ENCODE measurements at regions not wholly inside any gene's neighbourhood (a gene's known extent, or its start where the extent isn't known, plus 50 kb on each side); places are given as distances from the start of the nearest gene placed in this dataset.

- TF ChIP-seq, protein P1, sequence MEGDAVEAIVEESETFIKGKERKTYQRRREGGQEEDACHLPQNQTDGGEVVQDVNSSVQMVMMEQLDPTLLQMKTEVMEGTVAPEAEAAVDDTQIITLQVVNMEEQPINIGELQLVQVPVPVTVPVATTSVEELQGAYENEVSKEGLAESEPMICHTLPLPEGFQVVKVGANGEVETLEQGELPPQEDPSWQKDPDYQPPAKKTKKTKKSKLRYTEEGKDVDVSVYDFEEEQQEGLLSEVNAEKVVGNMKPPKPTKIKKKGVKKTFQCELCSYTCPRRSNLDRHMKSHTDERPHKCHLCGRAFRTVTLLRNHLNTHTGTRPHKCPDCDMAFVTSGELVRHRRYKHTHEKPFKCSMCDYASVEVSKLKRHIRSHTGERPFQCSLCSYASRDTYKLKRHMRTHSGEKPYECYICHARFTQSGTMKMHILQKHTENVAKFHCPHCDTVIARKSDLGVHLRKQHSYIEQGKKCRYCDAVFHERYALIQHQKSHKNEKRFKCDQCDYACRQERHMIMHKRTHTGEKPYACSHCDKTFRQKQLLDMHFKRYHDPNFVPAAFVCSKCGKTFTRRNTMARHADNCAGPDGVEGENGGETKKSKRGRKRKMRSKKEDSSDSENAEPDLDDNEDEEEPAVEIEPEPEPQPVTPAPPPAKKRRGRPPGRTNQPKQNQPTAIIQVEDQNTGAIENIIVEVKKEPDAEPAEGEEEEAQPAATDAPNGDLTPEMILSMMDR (IDR thresholded peaks at IDR 0.05) = no peak
- H3K9me3 Mint-ChIP-seq = peaks cover 2% of the 10 kb centered on the region
These were observed 168.5 kb downstream of the NFKBIZ start for GRCh38 chr3:102017784-102018183.

DNA sequence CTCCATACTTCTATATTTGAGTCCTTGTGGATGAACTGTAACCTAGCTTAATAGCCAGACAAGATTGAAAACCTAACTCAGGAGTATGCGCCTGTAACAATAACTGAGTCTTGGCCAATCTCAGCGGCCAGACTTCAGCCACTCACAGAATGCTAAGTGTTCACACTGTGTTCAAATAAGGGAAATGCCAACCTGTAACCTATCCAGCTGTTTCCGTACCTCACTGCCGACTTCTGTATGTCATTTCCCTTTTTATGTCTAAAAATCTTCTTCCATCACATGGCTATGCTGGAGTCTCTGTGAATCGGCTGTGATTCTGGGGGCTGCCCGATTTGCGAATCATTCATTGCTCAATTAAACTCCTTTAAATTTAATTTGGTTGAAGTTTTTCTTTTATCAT lies 169.2 kb downstream of the NFKBIZ start:
- Mint-ChIP-seq H3K27me3 (peaks cover 1% of the 10 kb centered on the region), H3K4me1 (ENCODE audit: low read depth) (peaks cover 19% of the 10 kb centered on the region), H3K36me3 (ENCODE audit: low read depth) (no peaks in the 10 kb centered on the region), H3K27ac (no peak overlapping the region), H3K9me3 (peaks cover 2% of the 10 kb centered on the region), H3K4me3 (no peak overlapping the region)
- CTCF ChIA-PET = no interaction called here
- TF ChIP-seq, protein P1 (IDR thresholded peaks at IDR 0.05) = no peak
- intact Hi-C loops (cut with micrococcal nuclease) = no loop called here
- DNase-seq (no peak), ATAC-seq (peak; percentile 45)
- POLR2A ChIA-PET = interaction anchor here (0.6 kb wide), 1 partner anchor 15 kb away, joined by 3 read pairs; no protein-coding TSS in a partner anchor

More at GRCh38 chr3:102017784-102018183, 168.5 kb downstream of the NFKBIZ start:
- Mint-ChIP-seq H3K27me3 (peaks cover 1% of the 10 kb centered on the region), H3K4me1 (ENCODE audit: low read depth) (peaks cover 19% of the 10 kb centered on the region), H3K36me3 (ENCODE audit: low read depth) (no peaks in the 10 kb centered on the region), H3K27ac (no peak overlapping the region), H3K4me3 (no peak overlapping the region)
- no peak for DNase-seq
- intact Hi-C loops (cut with micrococcal nuclease) = no loop called here
- no peak for ATAC-seq
- CTCF ChIA-PET = interaction anchor here (0.7 kb wide), 1 partner anchor 418 kb away, joined by 4 read pairs; no protein-coding TSS in a partner anchor
- POLR2A ChIA-PET = interaction anchor here (0.6 kb wide), 1 partner anchor 15 kb away, joined by 3 read pairs; no protein-coding TSS in a partner anchor

DNA sequence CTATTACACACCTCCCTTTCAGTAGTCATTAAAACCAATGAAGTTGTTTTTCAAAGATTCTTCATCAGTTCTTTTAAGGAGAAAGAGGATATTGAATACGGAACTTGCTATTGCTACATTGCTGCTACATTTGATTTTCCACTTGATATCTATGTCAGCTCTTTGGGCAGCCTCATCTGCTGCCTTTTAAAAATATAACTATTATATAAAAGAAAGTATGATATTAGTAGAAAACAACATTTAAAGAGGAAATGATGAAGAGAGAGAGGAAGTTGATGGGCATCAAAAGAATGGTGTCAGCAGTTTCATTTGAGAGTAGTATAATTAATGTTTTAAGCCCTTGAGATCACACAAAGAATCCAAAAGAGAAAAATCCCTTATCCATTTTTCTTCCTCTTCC lies 171.4 kb downstream of the NFKBIZ start:
- ChIA-PET CTCF (interaction anchor here (1.3 kb wide), 1 partner anchor 205 kb away, joined by 4 read pairs; no protein-coding TSS in a partner anchor), POLR2A (interaction anchor here (1.0 kb wide), 1 partner anchor 171 kb away, joined by 3 read pairs; the partner anchor contains the start of gene NFKBIZ)
- TF ChIP-seq, protein P1 (IDR thresholded peaks at IDR 0.05) = no peak
- H3K4me3 Mint-ChIP-seq = no peak overlapping the region
- H3K27me3 Mint-ChIP-seq = peaks cover 1% of the 10 kb centered on the region
- no peak for ATAC-seq
- H3K36me3 Mint-ChIP-seq (ENCODE audit: low read depth) = no peaks in the 10 kb centered on the region
- intact Hi-C loops (cut with micrococcal nuclease) = no loop called here
- DNase-seq = no peak
- H3K27ac Mint-ChIP-seq = no peak overlapping the region
- peaks cover 26% of the 10 kb centered on the region for H3K4me1 Mint-ChIP-seq (ENCODE audit: low read depth)
- H3K9me3 Mint-ChIP-seq = peaks cover 2% of the 10 kb centered on the region

DNA sequence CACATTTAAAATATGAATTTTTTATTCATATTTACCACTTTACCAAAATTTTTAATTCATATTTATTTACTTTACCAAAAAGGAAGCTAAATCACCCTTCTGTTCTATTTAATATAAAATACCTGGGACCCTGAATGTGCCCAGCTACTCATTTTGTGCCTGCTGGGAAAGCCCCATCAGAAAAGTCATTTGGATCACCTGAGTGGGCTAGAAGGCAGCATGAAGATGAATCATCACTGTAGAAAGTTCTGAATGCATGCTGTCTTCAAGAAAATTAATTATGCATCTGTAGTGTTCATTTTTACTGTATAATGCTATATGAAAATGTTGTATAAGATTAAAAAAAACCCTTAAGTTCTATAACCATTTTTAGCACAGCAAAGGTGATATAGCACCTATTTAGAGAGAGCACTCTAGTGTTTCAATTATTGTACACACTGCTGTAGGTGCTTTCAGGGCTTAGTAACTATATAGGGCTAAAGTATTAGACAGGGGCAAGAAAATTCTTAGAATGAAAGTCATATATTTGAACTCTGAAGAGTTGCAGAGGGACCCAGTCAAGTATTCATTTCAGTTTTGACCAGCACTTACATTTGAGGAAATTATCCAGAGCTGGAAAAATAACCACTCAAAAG lies 175.1 kb downstream of the NFKBIZ start:
- intact Hi-C loops (cut with micrococcal nuclease) = no loop called here
- ATAC-seq = peak; percentile 78
- peak; percentile 54 for DNase-seq

More for the DNA sequence above, 175.1 kb downstream of the NFKBIZ start:
- no peaks in the 10 kb centered on the region for H3K36me3 Mint-ChIP-seq (ENCODE audit: low read depth)
- no peak overlapping the region for H3K4me3 Mint-ChIP-seq
- H3K27me3 Mint-ChIP-seq = no peaks in the 10 kb centered on the region
- H3K27ac Mint-ChIP-seq = no peak overlapping the region
- POLR2A ChIA-PET = interaction anchor here (0.7 to 1.5 kb wide), 5 partner anchors 91 to 199 kb away, joined by 3 to 4 read pairs (median 3); partner anchors contain the start of gene NFKBIZ
- no peaks in the 10 kb centered on the region for H3K9me3 Mint-ChIP-seq
- H3K4me1 Mint-ChIP-seq (ENCODE audit: low read depth) = peaks cover 17% of the 10 kb centered on the region
- TF ChIP-seq, protein P1 (IDR thresholded peaks at IDR 0.05) = no peak
- CTCF ChIA-PET = interaction anchor here (0.8 to 1.4 kb wide), 5 partner anchors 9 to 222 kb away, joined by 3 read pairs; no protein-coding TSS in a partner anchor

Data from activated CD8-positive, alpha-beta T cell treated with anti-CD3 and anti-CD28 coated beads for 36 hours (primary cell).